ENCODE measurements at regions not wholly inside any gene's neighbourhood (a gene's known extent, or its start where the extent isn't known, plus 50 kb on each side); places are given as distances from the start of the nearest gene placed in this dataset.

- no peak for TF ChIP-seq CTCF (IDR thresholded peaks at IDR 0.05)
- no peak for TF ChIP-seq REST (IDR thresholded peaks at IDR 0.05; ENCODE audit: insufficient read depth in 1 of 2, low read depth in 2 of 2, low read length in 1 of 2)
- no peak for TF ChIP-seq TCF7L2 (IDR thresholded peaks at IDR 0.05; ENCODE audit: low read depth, low read length)
- no peak for TF ChIP-seq POLR2AphosphoS5 (IDR thresholded peaks at IDR 0.05; ENCODE audit: low read depth, low read length)
Measured at GRCh38 chr6:165820934-165821333, 157.9 kb upstream of the PDE10A start.

Data from Panc1 (cell line).